ENCODE measurements at regions not wholly inside any gene's neighbourhood (a gene's known extent, or its start where the extent isn't known, plus 50 kb on each side); places are given as distances from the start of the nearest gene placed in this dataset.
A peak's percentile ranks its signal among the peaks of the same experiment; 100 is the strongest.

- DNase-seq (ENCODE audit: low read depth in 3 of 3) = no peak
These were observed 252.3 kb downstream of the C16orf95 start for GRCh38 chr16:87064731-87065445.

- DNase-seq (ENCODE audit: low read depth in 3 of 3) = no peak
These were observed 251.6 kb downstream of the C16orf95 start for GRCh38 chr16:87065446-87066132.

GRCh38 chr16:87066133-87067002 lies 250.8 kb downstream of the C16orf95 start:
- DNase-seq (ENCODE audit: low read depth in 3 of 3) = no peak

GRCh38 chr16:87067003-87067556 lies 250.1 kb downstream of the C16orf95 start:
- DNase-seq (ENCODE audit: low read depth in 3 of 3) = no peak

- DNase-seq (ENCODE audit: low read depth in 3 of 3) = no peak
These were observed 249.1 kb downstream of the C16orf95 start for GRCh38 chr16:87067836-87068761.

GRCh38 chr16:87068762-87069150 lies 248.4 kb downstream of the C16orf95 start:
- no peak for DNase-seq (ENCODE audit: low read depth in 3 of 3)

GRCh38 chr16:87070657-87071056 lies 246.5 kb downstream of the C16orf95 start:
- DNase-seq (ENCODE audit: low read depth in 3 of 3) = no peak

- DNase-seq (ENCODE audit: low read depth in 3 of 3) = no peak
These were observed 245.1 kb downstream of the C16orf95 start for GRCh38 chr16:87072101-87072500.

GRCh38 chr16:87074641-87075318 lies 242.4 kb downstream of the C16orf95 start:
- no peak for DNase-seq (ENCODE audit: low read depth in 3 of 3)

GRCh38 chr16:87075319-87075860 lies 241.8 kb downstream of the C16orf95 start:
- no peak for DNase-seq (ENCODE audit: low read depth in 3 of 3)

- no peak for DNase-seq (ENCODE audit: low read depth in 3 of 3)
These were observed 240.8 kb downstream of the C16orf95 start for GRCh38 chr16:87076331-87076949.

GRCh38 chr16:87076950-87077749 lies 240.0 kb downstream of the C16orf95 start:
- DNase-seq (ENCODE audit: low read depth in 3 of 3) = peak; percentile 25 to 52 (median 27)

- no peak for DNase-seq (ENCODE audit: low read depth in 3 of 3)
These were observed 239.5 kb downstream of the C16orf95 start for GRCh38 chr16:87077750-87078127.

- no peak for DNase-seq (ENCODE audit: low read depth in 3 of 3)
These were observed 236.5 kb downstream of the C16orf95 start for GRCh38 chr16:87080571-87081167.

GRCh38 chr16:87085441-87085840 lies 231.8 kb downstream of the C16orf95 start:
- no peak for DNase-seq (ENCODE audit: low read depth in 3 of 3)

GRCh38 chr16:87086156-87086555 lies 231.0 kb downstream of the C16orf95 start:
- DNase-seq (ENCODE audit: low read depth in 3 of 3) = no peak

- no peak for DNase-seq (ENCODE audit: low read depth in 3 of 3)
These were observed 230.6 kb downstream of the C16orf95 start for GRCh38 chr16:87086575-87086974.

- DNase-seq (ENCODE audit: low read depth in 3 of 3) = no peak
These were observed 224.2 kb downstream of the C16orf95 start for GRCh38 chr16:87092958-87093357.
